ENCODE measurements at regions not wholly inside any gene's neighbourhood (a gene's known extent, or its start where the extent isn't known, plus 50 kb on each side); places are given as distances from the start of the nearest gene placed in this dataset.

DNA sequence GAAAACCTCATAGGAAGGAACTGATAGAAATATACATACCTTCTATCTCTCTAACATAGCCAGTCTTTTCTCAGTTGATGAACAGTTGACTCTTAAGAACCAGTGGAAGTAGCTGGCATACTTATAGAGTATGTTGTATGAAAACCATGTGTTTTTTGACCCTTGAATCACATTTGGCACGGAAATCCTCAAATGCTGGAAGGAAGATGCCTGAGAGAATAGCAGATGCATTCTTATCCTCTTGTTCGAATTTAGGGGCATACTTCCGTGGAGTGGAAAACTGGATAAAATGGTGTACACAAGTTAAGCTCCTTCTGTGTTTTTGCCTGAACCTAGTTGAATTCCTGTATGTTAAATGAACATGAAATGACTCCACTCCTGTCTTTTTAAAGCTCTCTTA, 145.5 kb downstream of the PCDH7 start:
- TF ChIP-seq, protein P1, sequence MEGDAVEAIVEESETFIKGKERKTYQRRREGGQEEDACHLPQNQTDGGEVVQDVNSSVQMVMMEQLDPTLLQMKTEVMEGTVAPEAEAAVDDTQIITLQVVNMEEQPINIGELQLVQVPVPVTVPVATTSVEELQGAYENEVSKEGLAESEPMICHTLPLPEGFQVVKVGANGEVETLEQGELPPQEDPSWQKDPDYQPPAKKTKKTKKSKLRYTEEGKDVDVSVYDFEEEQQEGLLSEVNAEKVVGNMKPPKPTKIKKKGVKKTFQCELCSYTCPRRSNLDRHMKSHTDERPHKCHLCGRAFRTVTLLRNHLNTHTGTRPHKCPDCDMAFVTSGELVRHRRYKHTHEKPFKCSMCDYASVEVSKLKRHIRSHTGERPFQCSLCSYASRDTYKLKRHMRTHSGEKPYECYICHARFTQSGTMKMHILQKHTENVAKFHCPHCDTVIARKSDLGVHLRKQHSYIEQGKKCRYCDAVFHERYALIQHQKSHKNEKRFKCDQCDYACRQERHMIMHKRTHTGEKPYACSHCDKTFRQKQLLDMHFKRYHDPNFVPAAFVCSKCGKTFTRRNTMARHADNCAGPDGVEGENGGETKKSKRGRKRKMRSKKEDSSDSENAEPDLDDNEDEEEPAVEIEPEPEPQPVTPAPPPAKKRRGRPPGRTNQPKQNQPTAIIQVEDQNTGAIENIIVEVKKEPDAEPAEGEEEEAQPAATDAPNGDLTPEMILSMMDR (IDR thresholded peaks at IDR 0.05), result no peak
- TF ChIP-seq EZH2 (IDR thresholded peaks at IDR 0.05), result no peak
- no peak for TF ChIP-seq EZH2phosphoT487 (IDR thresholded peaks at IDR 0.05)

Data from neural progenitor cell (in vitro differentiated cells).